NCI-H1092 treated with DMSO at 0.1 percent for 48 hours (cell line): ENCODE measurements at regions not wholly inside any gene's neighbourhood (a gene's known extent, or its start where the extent isn't known, plus 50 kb on each side); places are given as distances from the start of the nearest gene placed in this dataset.

Source experiments
- DNase-seq: peaks from one replicate; lab custom pipeline; 2025; lab: John Stamatoyannopoulos, UW

- no peak for DNase-seq
Measured at GRCh38 chr2:128401680-128402079, 83.0 kb upstream of the HS6ST1 start.

- DNase-seq = no peak
Measured at GRCh38 chr2:128402911-128403670, 84.4 kb upstream of the HS6ST1 start.

GRCh38 chr2:128403814-128404708 is 85.4 kb upstream of the HS6ST1 start:
- DNase-seq = no peak

GRCh38 chr2:128404709-128405466 is 86.2 kb upstream of the HS6ST1 start:
- DNase-seq = no peak

GRCh38 chr2:128405467-128405900 is 86.8 kb upstream of the HS6ST1 start:
- no peak for DNase-seq

- no peak for DNase-seq
Measured at GRCh38 chr2:128405981-128406613, 87.4 kb upstream of the HS6ST1 start.

- no peak for DNase-seq
Measured at GRCh38 chr2:128406736-128407554, 88.3 kb upstream of the HS6ST1 start.

- DNase-seq = no peak
Measured at GRCh38 chr2:128408349-128409305, 90.0 kb upstream of the HS6ST1 start.

- DNase-seq = no peak
Measured at GRCh38 chr2:128409326-128410034, 90.8 kb upstream of the HS6ST1 start.

GRCh38 chr2:128410035-128410757 is 91.5 kb upstream of the HS6ST1 start:
- DNase-seq = no peak

GRCh38 chr2:128410758-128411215 is 92.1 kb upstream of the HS6ST1 start:
- no peak for DNase-seq

- DNase-seq = no peak
Measured at GRCh38 chr2:128411431-128411830, 92.8 kb upstream of the HS6ST1 start.

GRCh38 chr2:128412181-128412871 is 93.7 kb upstream of the HS6ST1 start:
- DNase-seq = no peak

GRCh38 chr2:128413014-128413717 is 94.5 kb upstream of the HS6ST1 start:
- no peak for DNase-seq

- peak; percentile 4 for DNase-seq
Measured at GRCh38 chr2:128413718-128414341, 95.2 kb upstream of the HS6ST1 start.

GRCh38 chr2:128414351-128414750 is 95.7 kb upstream of the HS6ST1 start:
- no peak for DNase-seq
